ENCODE measurements at regions not wholly inside any gene's neighbourhood (a gene's known extent, or its start where the extent isn't known, plus 50 kb on each side); places are given as distances from the start of the nearest gene placed in this dataset.

GRCh38 chr4:41478518-41478917, 59.4 kb upstream of the LIMCH1 start:
- H3K9me1 ChIP-seq (replicated peaks; ENCODE audit: control insufficient read depth, extremely low read depth, insufficient read depth, low read length) = no peaks in the 10 kb centered on the region
- no peaks in the 10 kb centered on the region for H4K20me1 ChIP-seq (replicated peaks; ENCODE audit: control insufficient read depth, extremely low read depth, insufficient read depth, low read length)
- no peak overlapping the region for H3K4me2 ChIP-seq (ENCODE audit: insufficient read depth, low read length)
- no peak overlapping the region for H2AFZ ChIP-seq (ENCODE audit: low read depth, low read length)
- no peaks in the 10 kb centered on the region for H3K9me3 ChIP-seq (replicated peaks; ENCODE audit: control insufficient read depth, insufficient read depth, low read length)
- no peaks in the 10 kb centered on the region for H3K36me3 ChIP-seq (ENCODE audit: control insufficient read depth in 2 of 2, extremely low read depth in 1 of 2, insufficient read depth in 2 of 2, low read length in 2 of 2)
- no peak overlapping the region for H3K27ac ChIP-seq (ENCODE audit: insufficient read depth, low read depth, low read length)
- no peaks in the 10 kb centered on the region for H3K4me1 ChIP-seq (ENCODE audit: control insufficient read depth, extremely low read depth, insufficient read depth, low read length)
- intact Hi-C loops (cut with micrococcal nuclease) (no loop called here), dilution Hi-C loops (cut with MboI; ENCODE audit: extremely low pct_ligation_motif_present, low sequenced_read_pairs) (no loop called here)
- H3K27me3 ChIP-seq (ENCODE audit: control insufficient read depth in 2 of 2, insufficient read depth in 2 of 2, low read length in 2 of 2) = peaks cover 17 to 23% of the 10 kb centered on the region in 2 experiments
- TF ChIP-seq MAX (IDR thresholded peaks at IDR 0.05; ENCODE audit: insufficient read depth, insufficient read length) (no peak), MYC (IDR thresholded peaks at IDR 0.05; ENCODE audit: low read depth, low read length) (no peak), POLR2AphosphoS5 (IDR thresholded peaks at IDR 0.05; ENCODE audit: insufficient read depth, low read depth, low read length) (no peak), GATA2 (IDR thresholded peaks at IDR 0.05; ENCODE audit: insufficient read depth, insufficient read length, low read depth, low read length) (no peak)
- BruUV-seq (replicated peaks) = no TSS peak
- ChIA-PET CTCF (interaction anchor here (1.1 to 1.8 kb wide), 3 partner anchors 15 to 198 kb away, joined by 3 to 5 read pairs (median 4); no protein-coding TSS in a partner anchor), POLR2A (no interaction called here)
- H3K79me2 ChIP-seq (ENCODE audit: control insufficient read depth, insufficient read depth, low read length) = no peaks in the 10 kb centered on the region
- H3K9ac ChIP-seq (replicated peaks; ENCODE audit: extremely low read depth, insufficient read depth, low read length) = no peak overlapping the region
- no peak overlapping the region for H3K4me3 ChIP-seq (replicated peaks in 1 of 3; ENCODE audit: insufficient read depth in 1 of 3, low read depth in 1 of 3, low read length in 3 of 3)
- FAIRE-seq (no peak), DNase-seq (ENCODE audit: low read depth, low spot score) (peak; percentile 49)

- ChIA-PET POLR2A (no interaction called here), CTCF (interaction anchor here (0.9 kb wide), 1 partner anchor 10 kb away, joined by 3 read pairs; no protein-coding TSS in a partner anchor)
- H3K9ac ChIP-seq (replicated peaks; ENCODE audit: extremely low read depth, insufficient read depth, low read length) = no peak overlapping the region
- no peak for FAIRE-seq
- no peaks in the 10 kb centered on the region for H3K9me3 ChIP-seq (replicated peaks; ENCODE audit: control insufficient read depth, insufficient read depth, low read length)
- no peak overlapping the region for H3K27ac ChIP-seq (ENCODE audit: insufficient read depth, low read depth, low read length)
- no peaks in the 10 kb centered on the region for H4K20me1 ChIP-seq (replicated peaks; ENCODE audit: control insufficient read depth, extremely low read depth, insufficient read depth, low read length)
- TF ChIP-seq POLR2AphosphoS5 (IDR thresholded peaks at IDR 0.05; ENCODE audit: insufficient read depth, low read depth, low read length) (no peak), POLR2A (IDR thresholded peaks at IDR 0.05; ENCODE audit: low read depth, low read length) (no peak), MAX (IDR thresholded peaks at IDR 0.05; ENCODE audit: insufficient read depth, insufficient read length) (no peak), FOS (IDR thresholded peaks at IDR 0.05; ENCODE audit: borderline replicate concordance, insufficient read depth, low read length) (no peak), GATA2 (IDR thresholded peaks at IDR 0.05; ENCODE audit: insufficient read depth, insufficient read length, low read depth, low read length) (no peak), MYC (IDR thresholded peaks at IDR 0.05; ENCODE audit: low read depth, low read length) (no peak), CTCF (IDR thresholded peaks at IDR 0.05; ENCODE audit: extremely low read depth in 1 of 2, insufficient read depth in 1 of 2, low read depth in 1 of 2, low read length in 2 of 2) (no peak), JUN (IDR thresholded peaks at IDR 0.05; ENCODE audit: borderline replicate concordance, insufficient read depth, insufficient read length, low read depth) (no peak), EZH2 (IDR thresholded peaks at IDR 0.05; ENCODE audit: borderline replicate concordance, low read depth, low read length, severe bottlenecking) (no peak)
- no peaks in the 10 kb centered on the region for H3K9me1 ChIP-seq (replicated peaks; ENCODE audit: control insufficient read depth, extremely low read depth, insufficient read depth, low read length)
- intact Hi-C loops (cut with micrococcal nuclease) (no loop called here), dilution Hi-C loops (cut with MboI; ENCODE audit: extremely low pct_ligation_motif_present, low sequenced_read_pairs) (no loop called here)
- no peaks in the 10 kb centered on the region for H3K4me1 ChIP-seq (ENCODE audit: control insufficient read depth, extremely low read depth, insufficient read depth, low read length)
- no peaks in the 10 kb centered on the region for H3K79me2 ChIP-seq (ENCODE audit: control insufficient read depth, insufficient read depth, low read length)
- peaks cover 22 to 29% of the 10 kb centered on the region in 2 experiments for H3K27me3 ChIP-seq (ENCODE audit: control insufficient read depth in 2 of 2, insufficient read depth in 2 of 2, low read length in 2 of 2)
- H3K4me3 ChIP-seq (replicated peaks in 1 of 3; ENCODE audit: insufficient read depth in 1 of 3, low read depth in 1 of 3, low read length in 3 of 3) = no peak overlapping the region
- H2AFZ ChIP-seq (ENCODE audit: low read depth, low read length) = no peak overlapping the region
- no peak for DNase-seq (ENCODE audit: low read depth, low spot score)
- no peaks in the 10 kb centered on the region for H3K36me3 ChIP-seq (ENCODE audit: control insufficient read depth in 2 of 2, extremely low read depth in 1 of 2, insufficient read depth in 2 of 2, low read length in 2 of 2)
- no TSS peak for BruUV-seq (replicated peaks)
- no peak overlapping the region for H3K4me2 ChIP-seq (ENCODE audit: insufficient read depth, low read length)
These were observed 57.1 kb upstream of the LIMCH1 start for GRCh38 chr4:41480896-41481311.

All from endothelial cell of umbilical vein (primary cell).